ENCODE measurements at regions not wholly inside any gene's neighbourhood (a gene's known extent, or its start where the extent isn't known, plus 50 kb on each side); places are given as distances from the start of the nearest gene placed in this dataset.

GRCh38 chr16:62216837-62217236 is 180.6 kb upstream of the CDH8 start:
- TF ChIP-seq REST (IDR thresholded peaks at IDR 0.05; ENCODE audit: insufficient replicate concordance, low read depth): no peak
- TF ChIP-seq SPI1 (IDR thresholded peaks at IDR 0.05; ENCODE audit: borderline replicate concordance, low read depth): no peak
- TF ChIP-seq GABPA (IDR thresholded peaks at IDR 0.05; ENCODE audit: low read depth): no peak
- TF ChIP-seq CTCF (IDR thresholded peaks at IDR 0.05; ENCODE audit: insufficient read depth, low read length): no peak
- TF ChIP-seq POLR2AphosphoS5 (IDR thresholded peaks at IDR 0.05; ENCODE audit: low read depth): no peak
- no peaks in the 10 kb centered on the region for H3K27me3 ChIP-seq (ENCODE audit: insufficient read depth, poor library complexity, severe bottlenecking)
- DNase-seq (ENCODE audit: low read depth in 1 of 2, low spot score in 1 of 2): no peak
- no peak overlapping the region for H3K27ac ChIP-seq (replicated peaks)
- H3K4me3 ChIP-seq (replicated peaks; ENCODE audit: insufficient read depth, low read length): no peak overlapping the region

- DNase-seq (ENCODE audit: low read depth in 1 of 2, low spot score in 1 of 2): peak in 1 of 2 experiments; percentile 10
Measured at GRCh38 chr16:62213763-62214162, 177.5 kb upstream of the CDH8 start.

GRCh38 chr16:62208934-62209333 is 172.7 kb upstream of the CDH8 start:
- Histone ChIP-seq H3K27me3 (ENCODE audit: insufficient read depth, poor library complexity, severe bottlenecking) (no peaks in the 10 kb centered on the region), H3K4me3 (replicated peaks; ENCODE audit: insufficient read depth, low read length) (no peak overlapping the region), H3K27ac (replicated peaks) (no peak overlapping the region)
- DNase-seq (ENCODE audit: low read depth in 1 of 2, low spot score in 1 of 2): no peak
- TF ChIP-seq CTCF (IDR thresholded peaks at IDR 0.05; ENCODE audit: insufficient read depth, low read length) (no peak), GABPA (IDR thresholded peaks at IDR 0.05; ENCODE audit: low read depth) (no peak), REST (IDR thresholded peaks at IDR 0.05; ENCODE audit: insufficient replicate concordance, low read depth) (no peak), POLR2AphosphoS5 (IDR thresholded peaks at IDR 0.05; ENCODE audit: low read depth) (no peak), SPI1 (IDR thresholded peaks at IDR 0.05; ENCODE audit: borderline replicate concordance, low read depth) (no peak)

More at GRCh38 chr16:62213763-62214162, 177.5 kb upstream of the CDH8 start:
- H3K4me3 ChIP-seq (replicated peaks; ENCODE audit: insufficient read depth, low read length): no peak overlapping the region
- no peak overlapping the region for H3K27ac ChIP-seq (replicated peaks)
- no peak for TF ChIP-seq SPI1 (IDR thresholded peaks at IDR 0.05; ENCODE audit: borderline replicate concordance, low read depth)
- H3K27me3 ChIP-seq (ENCODE audit: insufficient read depth, poor library complexity, severe bottlenecking): no peaks in the 10 kb centered on the region

- TF ChIP-seq GABPA (IDR thresholded peaks at IDR 0.05; ENCODE audit: low read depth) (no peak), REST (IDR thresholded peaks at IDR 0.05; ENCODE audit: insufficient replicate concordance, low read depth) (no peak), CTCF (IDR thresholded peaks at IDR 0.05; ENCODE audit: insufficient read depth, low read length) (no peak), SPI1 (IDR thresholded peaks at IDR 0.05; ENCODE audit: borderline replicate concordance, low read depth) (no peak), POLR2AphosphoS5 (IDR thresholded peaks at IDR 0.05; ENCODE audit: low read depth) (no peak)
- Histone ChIP-seq H3K27ac (replicated peaks) (no peak overlapping the region), H3K27me3 (ENCODE audit: insufficient read depth, poor library complexity, severe bottlenecking) (no peaks in the 10 kb centered on the region), H3K4me3 (replicated peaks; ENCODE audit: insufficient read depth, low read length) (no peak overlapping the region)
- no peak for DNase-seq (ENCODE audit: low read depth in 1 of 2, low spot score in 1 of 2)
Measured at GRCh38 chr16:62205459-62205858, 169.2 kb upstream of the CDH8 start.

All from HL-60 (cell line).